Panc1 (cell line): ENCODE measurements at regions not wholly inside any gene's neighbourhood (a gene's known extent, or its start where the extent isn't known, plus 50 kb on each side); places are given as distances from the start of the nearest gene placed in this dataset.

Experiments
- CTCF ChIP-seq: fragments of 450-650 bp; IDR thresholded peaks from 2 replicates; pipeline ENCODE4 v1.5.1; 2017; ENCODE audit warnings: mild to moderate bottlenecking
- POLR2AphosphoS5 ChIP-seq: IDR thresholded peaks from 2 replicates; pipeline ENCODE4 v1.6.1; 2012; ENCODE audit warnings: mild to moderate bottlenecking, low read depth, low read length, moderate library complexity
- SIN3A ChIP-seq: IDR thresholded peaks from 2 replicates; pipeline ENCODE4 v1.6.1; 2012; ENCODE audit warnings: low read depth, mild to moderate bottlenecking, low read length, moderate library complexity, borderline replicate concordance; ENCODE audit not compliant: insufficient read depth

GRCh38 chr7:109939207-109939606 lies 1151.7 kb upstream of the LRRN3 start:
- no peak for TF ChIP-seq CTCF
- no peak for TF ChIP-seq SIN3A
- no peak for TF ChIP-seq POLR2AphosphoS5
